ENCODE measurements at regions not wholly inside any gene's neighbourhood (a gene's known extent, or its start where the extent isn't known, plus 50 kb on each side); places are given as distances from the start of the nearest gene placed in this dataset.

DNA sequence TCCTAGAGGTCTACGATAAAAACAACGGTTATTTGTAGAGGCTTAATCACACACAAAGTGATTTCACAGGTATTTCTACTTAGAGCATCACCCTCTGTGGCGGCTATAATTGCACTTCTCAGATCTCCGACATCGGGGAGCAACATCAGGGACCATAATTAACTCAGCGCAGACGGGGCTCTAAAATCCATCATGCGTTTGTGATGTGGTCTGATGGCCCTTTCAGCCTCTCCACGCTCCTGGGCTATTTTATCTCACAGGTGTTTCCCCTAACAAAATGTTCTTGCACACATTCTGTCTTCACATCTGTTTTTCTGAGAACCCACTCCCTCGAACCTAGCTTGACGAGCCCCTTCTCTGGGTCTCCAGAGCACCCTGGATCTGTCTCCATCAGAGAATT is 146.3 kb upstream of the DUSP10 start:
- no peaks in the 10 kb centered on the region for H3K9me3 ChIP-seq (ENCODE audit: insufficient read depth, low read length, severe bottlenecking)
- no peaks in the 10 kb centered on the region for H3K36me3 ChIP-seq (ENCODE audit: insufficient read depth, low read length)
- H3K79me2 ChIP-seq (ENCODE audit: insufficient read depth, low read length) = no peaks in the 10 kb centered on the region
- TF ChIP-seq, protein P1, sequence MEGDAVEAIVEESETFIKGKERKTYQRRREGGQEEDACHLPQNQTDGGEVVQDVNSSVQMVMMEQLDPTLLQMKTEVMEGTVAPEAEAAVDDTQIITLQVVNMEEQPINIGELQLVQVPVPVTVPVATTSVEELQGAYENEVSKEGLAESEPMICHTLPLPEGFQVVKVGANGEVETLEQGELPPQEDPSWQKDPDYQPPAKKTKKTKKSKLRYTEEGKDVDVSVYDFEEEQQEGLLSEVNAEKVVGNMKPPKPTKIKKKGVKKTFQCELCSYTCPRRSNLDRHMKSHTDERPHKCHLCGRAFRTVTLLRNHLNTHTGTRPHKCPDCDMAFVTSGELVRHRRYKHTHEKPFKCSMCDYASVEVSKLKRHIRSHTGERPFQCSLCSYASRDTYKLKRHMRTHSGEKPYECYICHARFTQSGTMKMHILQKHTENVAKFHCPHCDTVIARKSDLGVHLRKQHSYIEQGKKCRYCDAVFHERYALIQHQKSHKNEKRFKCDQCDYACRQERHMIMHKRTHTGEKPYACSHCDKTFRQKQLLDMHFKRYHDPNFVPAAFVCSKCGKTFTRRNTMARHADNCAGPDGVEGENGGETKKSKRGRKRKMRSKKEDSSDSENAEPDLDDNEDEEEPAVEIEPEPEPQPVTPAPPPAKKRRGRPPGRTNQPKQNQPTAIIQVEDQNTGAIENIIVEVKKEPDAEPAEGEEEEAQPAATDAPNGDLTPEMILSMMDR (IDR thresholded peaks at IDR 0.05; ENCODE audit: borderline replicate concordance, extremely low read depth, low read length, poor library complexity, severe bottlenecking) = no peak
- no peak for TF ChIP-seq EZH2 (IDR thresholded peaks at IDR 0.05; ENCODE audit: borderline replicate concordance, low read depth, low read length, severe bottlenecking)
- no peak overlapping the region for H3K4me3 ChIP-seq (ENCODE audit: low read depth in 1 of 2, low read length in 2 of 2)
- no peak overlapping the region for H2AFZ ChIP-seq (ENCODE audit: low read depth, low read length)
- H3K9ac ChIP-seq (ENCODE audit: low read depth, low read length) = no peak overlapping the region
- no peaks in the 10 kb centered on the region for H3K4me1 ChIP-seq (ENCODE audit: insufficient read depth, low read length)
- no peaks in the 10 kb centered on the region for H3K27me3 ChIP-seq (ENCODE audit: insufficient read depth, low read length, poor library complexity)
- ATAC-seq (ENCODE audit: insufficient read depth, low read depth) (no peak), DNase-seq (no peak)
- no peaks in the 10 kb centered on the region for H4K20me1 ChIP-seq (ENCODE audit: insufficient read depth, low read length)
- H3K27ac ChIP-seq (ENCODE audit: low read length) = no peak overlapping the region
- H3K4me2 ChIP-seq (ENCODE audit: insufficient read depth, low read length) = no peak overlapping the region

DNA sequence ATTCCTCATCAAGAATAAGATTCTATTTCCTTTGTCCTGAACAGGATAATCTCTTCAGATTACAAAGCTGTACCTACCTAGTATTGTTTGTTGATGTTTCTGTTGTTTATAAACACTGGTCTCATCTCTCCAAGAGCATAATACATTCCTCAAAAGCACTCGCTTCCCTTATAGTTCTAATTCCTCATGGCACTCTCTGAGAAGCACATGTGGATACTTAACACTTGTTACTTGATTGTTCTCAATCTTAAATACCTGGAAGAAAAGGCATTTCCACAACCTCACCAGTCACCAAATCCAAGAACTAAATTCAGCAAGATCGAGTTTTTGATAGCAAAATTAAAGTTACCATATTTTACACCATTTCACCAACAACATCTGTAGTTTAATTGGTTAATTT is 145.9 kb upstream of the DUSP10 start:
- H3K4me2 ChIP-seq (ENCODE audit: insufficient read depth, low read length) = no peak overlapping the region
- no peaks in the 10 kb centered on the region for H3K9me3 ChIP-seq (ENCODE audit: insufficient read depth, low read length, severe bottlenecking)
- H2AFZ ChIP-seq (ENCODE audit: low read depth, low read length) = no peak overlapping the region
- no peaks in the 10 kb centered on the region for H4K20me1 ChIP-seq (ENCODE audit: insufficient read depth, low read length)
- no peaks in the 10 kb centered on the region for H3K27me3 ChIP-seq (ENCODE audit: insufficient read depth, low read length, poor library complexity)
- no peak overlapping the region for H3K27ac ChIP-seq (ENCODE audit: low read length)
- no peaks in the 10 kb centered on the region for H3K79me2 ChIP-seq (ENCODE audit: insufficient read depth, low read length)
- ATAC-seq (ENCODE audit: insufficient read depth, low read depth) = no peak
- H3K4me1 ChIP-seq (ENCODE audit: insufficient read depth, low read length) = no peaks in the 10 kb centered on the region
- no peak for DNase-seq
- no peak overlapping the region for H3K9ac ChIP-seq (ENCODE audit: low read depth, low read length)
- H3K4me3 ChIP-seq (ENCODE audit: low read depth in 1 of 2, low read length in 2 of 2) = no peak overlapping the region
- no peaks in the 10 kb centered on the region for H3K36me3 ChIP-seq (ENCODE audit: insufficient read depth, low read length)
- TF ChIP-seq EZH2 (IDR thresholded peaks at IDR 0.05; ENCODE audit: borderline replicate concordance, low read depth, low read length, severe bottlenecking) = no peak
- TF ChIP-seq, protein P1 (IDR thresholded peaks at IDR 0.05; ENCODE audit: borderline replicate concordance, extremely low read depth, low read length, poor library complexity, severe bottlenecking) = no peak

DNA sequence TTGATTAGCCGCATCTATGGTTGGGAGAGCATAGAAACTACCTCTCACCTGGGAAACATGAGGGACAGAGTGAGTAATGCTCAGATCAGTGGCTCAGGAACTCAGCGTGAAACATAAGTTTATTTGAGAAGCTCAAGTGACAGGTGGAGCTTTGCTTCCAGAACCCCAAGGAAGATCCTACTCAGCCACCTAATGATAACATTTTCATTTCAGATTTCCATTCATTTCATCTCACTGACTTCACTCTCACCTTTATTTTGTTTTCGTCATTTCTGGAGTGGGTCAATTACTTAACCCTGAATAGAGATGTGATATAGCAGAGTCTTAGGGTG is 145.5 kb upstream of the DUSP10 start:
- TF ChIP-seq EZH2 (IDR thresholded peaks at IDR 0.05; ENCODE audit: borderline replicate concordance, low read depth, low read length, severe bottlenecking) = no peak
- TF ChIP-seq, protein P1 (IDR thresholded peaks at IDR 0.05; ENCODE audit: borderline replicate concordance, extremely low read depth, low read length, poor library complexity, severe bottlenecking) = no peak
- no peaks in the 10 kb centered on the region for H3K27me3 ChIP-seq (ENCODE audit: insufficient read depth, low read length, poor library complexity)
- ATAC-seq (ENCODE audit: insufficient read depth, low read depth) (no peak), DNase-seq (no peak)
- H4K20me1 ChIP-seq (ENCODE audit: insufficient read depth, low read length) = no peaks in the 10 kb centered on the region
- no peak overlapping the region for H3K9ac ChIP-seq (ENCODE audit: low read depth, low read length)
- H3K27ac ChIP-seq (ENCODE audit: low read length) = no peak overlapping the region
- no peak overlapping the region for H3K4me3 ChIP-seq (ENCODE audit: low read depth in 1 of 2, low read length in 2 of 2)
- no peaks in the 10 kb centered on the region for H3K4me1 ChIP-seq (ENCODE audit: insufficient read depth, low read length)
- no peak overlapping the region for H3K4me2 ChIP-seq (ENCODE audit: insufficient read depth, low read length)
- no peaks in the 10 kb centered on the region for H3K79me2 ChIP-seq (ENCODE audit: insufficient read depth, low read length)
- no peak overlapping the region for H2AFZ ChIP-seq (ENCODE audit: low read depth, low read length)
- H3K36me3 ChIP-seq (ENCODE audit: insufficient read depth, low read length) = no peaks in the 10 kb centered on the region
- H3K9me3 ChIP-seq (ENCODE audit: insufficient read depth, low read length, severe bottlenecking) = no peaks in the 10 kb centered on the region

All from DND-41 (cell line).